ENCODE measurements at regions not wholly inside any gene's neighbourhood (a gene's known extent, or its start where the extent isn't known, plus 50 kb on each side); places are given as distances from the start of the nearest gene placed in this dataset.
"Not testable (repeated sequence)": the region's sequence is repeated elsewhere in the genome, so short reads cannot be mapped to it uniquely, and the experiment has no call there.

- Mint-ChIP-seq H3K27me3 (no peaks in the 10 kb centered on the region), H3K9me3 (no peaks in the 10 kb centered on the region), H3K4me3 (no peak overlapping the region), H3K4me1 (ENCODE audit: low read depth) (no peaks in the 10 kb centered on the region), H3K36me3 (ENCODE audit: low read depth) (no peaks in the 10 kb centered on the region), H3K27ac (no peak overlapping the region)
- Histone ChIP-seq H3K36me3 (ENCODE audit: insufficient read depth, low read length) (no peaks in the 10 kb centered on the region), H3K4me3 (ENCODE audit: low read length) (no peak overlapping the region), H3K9me3 (ENCODE audit: control insufficient read depth in 1 of 2, insufficient read depth in 1 of 2, low read length in 2 of 2) (no peaks in the 10 kb centered on the region), H3K4me1 (ENCODE audit: insufficient read depth, low read length) (no peaks in the 10 kb centered on the region), H3K27me3 (ENCODE audit: control insufficient read depth in 1 of 2, insufficient read depth in 2 of 2, low read length in 2 of 2) (no peaks in the 10 kb centered on the region), H3K27ac (ENCODE audit: low read depth in 1 of 2, low read length in 2 of 2) (no peak overlapping the region)
- TF ChIP-seq CTCF (IDR thresholded peaks at IDR 0.05): no peak
- intact Hi-C loops (cut with DNase I, micrococcal nuclease): no loop called here
- ATAC-seq (ENCODE audit: poor library complexity) (no peak), DNase-seq (no peak)
- CTCF ChIA-PET: no interaction called here
- POLR2A ChIA-PET: no interaction called here
These were observed 422.8 kb downstream of the SH2D1A start for GRCh38 chrX:124769166-124769565.

GRCh38 chrX:124771292-124771691 is 424.9 kb downstream of the SH2D1A start:
- Mint-ChIP-seq H3K27me3 (no peaks in the 10 kb centered on the region), H3K27ac (no peak overlapping the region), H3K36me3 (ENCODE audit: low read depth) (no peaks in the 10 kb centered on the region), H3K9me3 (no peaks in the 10 kb centered on the region), H3K4me1 (ENCODE audit: low read depth) (no peaks in the 10 kb centered on the region), H3K4me3 (no peak overlapping the region)
- H3K4me1 ChIP-seq (ENCODE audit: insufficient read depth, low read length): no peaks in the 10 kb centered on the region
- DNase-seq (no peak), ATAC-seq (ENCODE audit: poor library complexity) (no peak)
- POLR2A ChIA-PET: no interaction called here
- no peaks in the 10 kb centered on the region for H3K36me3 ChIP-seq (ENCODE audit: insufficient read depth, low read length)
- intact Hi-C loops (cut with DNase I, micrococcal nuclease): loop anchor here in 1 of 2 experiments (10.0 kb wide), 1 partner anchor 176 kb away; no protein-coding TSS in a partner anchor
- H3K9me3 ChIP-seq (ENCODE audit: control insufficient read depth in 1 of 2, insufficient read depth in 1 of 2, low read length in 2 of 2): no peaks in the 10 kb centered on the region
- no peaks in the 10 kb centered on the region for H3K27me3 ChIP-seq (ENCODE audit: control insufficient read depth in 1 of 2, insufficient read depth in 2 of 2, low read length in 2 of 2)
- CTCF ChIA-PET: no interaction called here
- TF ChIP-seq CTCF (IDR thresholded peaks at IDR 0.05): no peak
- no peak overlapping the region for H3K4me3 ChIP-seq (ENCODE audit: low read length)
- H3K27ac ChIP-seq (ENCODE audit: low read depth in 1 of 2, low read length in 2 of 2): no peak overlapping the region

GRCh38 chrX:124788253-124788652 is 441.9 kb downstream of the SH2D1A start:
- POLR2A ChIA-PET; H3K36me3 Mint-ChIP-seq (ENCODE audit: low read depth); H3K4me1 Mint-ChIP-seq (ENCODE audit: low read depth); H3K4me1 ChIP-seq (ENCODE audit: insufficient read depth, low read length); DNase-seq; intact Hi-C loops (cut with DNase I, micrococcal nuclease); H3K9me3 ChIP-seq (ENCODE audit: control insufficient read depth in 1 of 2, insufficient read depth in 1 of 2, low read length in 2 of 2); H3K9me3 Mint-ChIP-seq; H3K27ac ChIP-seq (ENCODE audit: low read depth in 1 of 2, low read length in 2 of 2); H3K27me3 ChIP-seq (ENCODE audit: control insufficient read depth in 1 of 2, insufficient read depth in 2 of 2, low read length in 2 of 2); H3K27me3 Mint-ChIP-seq; H3K4me3 ChIP-seq (ENCODE audit: low read length); H3K36me3 ChIP-seq (ENCODE audit: insufficient read depth, low read length); H3K27ac Mint-ChIP-seq; H3K4me3 Mint-ChIP-seq; CTCF ChIA-PET; ATAC-seq (ENCODE audit: poor library complexity): not testable (repeated sequence)

DNA sequence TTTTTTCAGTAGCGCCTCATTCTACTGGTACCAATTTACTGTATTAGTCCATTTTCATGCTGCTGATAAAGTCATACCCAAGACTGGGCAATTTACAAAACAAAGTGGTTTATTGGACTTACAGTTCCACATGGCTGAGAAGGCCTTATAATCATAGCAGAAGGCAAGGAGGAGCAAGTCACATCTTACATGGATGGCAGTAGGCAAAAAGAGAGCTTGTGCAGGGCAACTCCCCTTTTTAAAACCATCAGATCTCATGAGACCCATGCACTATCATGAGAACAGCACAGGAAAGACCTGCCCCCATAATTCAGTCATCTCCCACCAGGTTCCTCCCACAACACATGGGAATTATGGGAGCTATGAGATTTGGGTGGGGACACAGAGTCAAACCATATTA is 443.5 kb downstream of the SH2D1A start:
- DNase-seq; H3K9me3 ChIP-seq (ENCODE audit: control insufficient read depth in 1 of 2, insufficient read depth in 1 of 2, low read length in 2 of 2); H3K27ac Mint-ChIP-seq; H3K27me3 Mint-ChIP-seq; H3K27me3 ChIP-seq (ENCODE audit: control insufficient read depth in 1 of 2, insufficient read depth in 2 of 2, low read length in 2 of 2); POLR2A ChIA-PET; H3K4me3 ChIP-seq (ENCODE audit: low read length); ATAC-seq (ENCODE audit: poor library complexity); intact Hi-C loops (cut with DNase I, micrococcal nuclease); H3K4me1 Mint-ChIP-seq (ENCODE audit: low read depth); H3K9me3 Mint-ChIP-seq; H3K36me3 ChIP-seq (ENCODE audit: insufficient read depth, low read length); H3K27ac ChIP-seq (ENCODE audit: low read depth in 1 of 2, low read length in 2 of 2); CTCF ChIA-PET; H3K4me3 Mint-ChIP-seq; H3K4me1 ChIP-seq (ENCODE audit: insufficient read depth, low read length); H3K36me3 Mint-ChIP-seq (ENCODE audit: low read depth): not testable (repeated sequence)
